ENCODE measurements at regions not wholly inside any gene's neighbourhood (a gene's known extent, or its start where the extent isn't known, plus 50 kb on each side); places are given as distances from the start of the nearest gene placed in this dataset.

- Histone ChIP-seq H3K4me1 (no peaks in the 10 kb centered on the region), H3K36me3 (no peaks in the 10 kb centered on the region), H3K27ac (no peak overlapping the region), H3K9me3 (replicated peaks) (no peaks in the 10 kb centered on the region), H3K27me3 (peaks cover 12% of the 10 kb centered on the region), H3K4me3 (no peak overlapping the region)
- no peak for DNase-seq
Measured at GRCh38 chr2:100673691-100674485, 111.1 kb downstream of the PDCL3 start.

- H3K36me3 ChIP-seq = no peaks in the 10 kb centered on the region
- H3K4me3 ChIP-seq = no peak overlapping the region
- no peak overlapping the region for H3K27ac ChIP-seq
- no peaks in the 10 kb centered on the region for H3K4me1 ChIP-seq
- peaks cover 12% of the 10 kb centered on the region for H3K27me3 ChIP-seq
- no peak for DNase-seq
- no peaks in the 10 kb centered on the region for H3K9me3 ChIP-seq (replicated peaks)
Measured at GRCh38 chr2:100674666-100675065, 111.9 kb downstream of the PDCL3 start.

- H3K9me3 ChIP-seq (replicated peaks) = no peaks in the 10 kb centered on the region
- DNase-seq = no peak
- H3K4me3 ChIP-seq = no peak overlapping the region
- no peaks in the 10 kb centered on the region for H3K4me1 ChIP-seq
- H3K27ac ChIP-seq = no peak overlapping the region
- peaks cover 12% of the 10 kb centered on the region for H3K27me3 ChIP-seq
- H3K36me3 ChIP-seq = no peaks in the 10 kb centered on the region
Measured at GRCh38 chr2:100675373-100675772, 112.6 kb downstream of the PDCL3 start.

GRCh38 chr2:100675855-100676254 lies 113.1 kb downstream of the PDCL3 start:
- Histone ChIP-seq H3K4me3 (no peak overlapping the region), H3K4me1 (no peaks in the 10 kb centered on the region), H3K36me3 (no peaks in the 10 kb centered on the region), H3K27ac (no peak overlapping the region), H3K9me3 (replicated peaks) (no peaks in the 10 kb centered on the region), H3K27me3 (peaks cover 12% of the 10 kb centered on the region)
- no peak for DNase-seq

GRCh38 chr2:100676346-100676745 lies 113.6 kb downstream of the PDCL3 start:
- no peak overlapping the region for H3K27ac ChIP-seq
- peaks cover 12% of the 10 kb centered on the region for H3K27me3 ChIP-seq
- H3K4me1 ChIP-seq = no peaks in the 10 kb centered on the region
- H3K9me3 ChIP-seq (replicated peaks) = no peaks in the 10 kb centered on the region
- DNase-seq = no peak
- H3K4me3 ChIP-seq = no peak overlapping the region
- H3K36me3 ChIP-seq = no peaks in the 10 kb centered on the region

GRCh38 chr2:100677611-100678185 lies 114.9 kb downstream of the PDCL3 start:
- Histone ChIP-seq H3K4me3 (no peak overlapping the region), H3K4me1 (no peaks in the 10 kb centered on the region), H3K9me3 (replicated peaks) (no peaks in the 10 kb centered on the region), H3K27me3 (peaks cover 12% of the 10 kb centered on the region), H3K36me3 (no peaks in the 10 kb centered on the region), H3K27ac (no peak overlapping the region)
- no peak for DNase-seq

GRCh38 chr2:100679211-100679610 lies 116.4 kb downstream of the PDCL3 start:
- H3K9me3 ChIP-seq (replicated peaks) = no peaks in the 10 kb centered on the region
- no peaks in the 10 kb centered on the region for H3K36me3 ChIP-seq
- peaks cover 12% of the 10 kb centered on the region for H3K27me3 ChIP-seq
- no peak for DNase-seq
- no peak overlapping the region for H3K4me3 ChIP-seq
- H3K4me1 ChIP-seq = no peaks in the 10 kb centered on the region
- no peak overlapping the region for H3K27ac ChIP-seq

GRCh38 chr2:100682536-100682935 lies 119.7 kb downstream of the PDCL3 start:
- Histone ChIP-seq H3K27me3 (peaks cover 12% of the 10 kb centered on the region), H3K36me3 (no peaks in the 10 kb centered on the region), H3K27ac (no peak overlapping the region), H3K9me3 (replicated peaks) (no peaks in the 10 kb centered on the region), H3K4me1 (no peaks in the 10 kb centered on the region), H3K4me3 (no peak overlapping the region)
- DNase-seq = no peak

- no peaks in the 10 kb centered on the region for H3K36me3 ChIP-seq
- DNase-seq = no peak
- H3K27ac ChIP-seq = no peak overlapping the region
Measured at GRCh38 chr2:100683231-100683630, 120.4 kb downstream of the PDCL3 start.

GRCh38 chr2:100691846-100692245 lies 128.1 kb upstream of the NPAS2 start:
- Histone ChIP-seq H3K27ac (no peak overlapping the region), H3K4me1 (no peaks in the 10 kb centered on the region), H3K4me3 (no peak overlapping the region), H3K9me3 (replicated peaks) (no peaks in the 10 kb centered on the region), H3K36me3 (no peaks in the 10 kb centered on the region), H3K27me3 (no peaks in the 10 kb centered on the region)
- DNase-seq = no peak

More at GRCh38 chr2:100683231-100683630, 120.4 kb downstream of the PDCL3 start:
- Histone ChIP-seq H3K27me3 (peaks cover 5% of the 10 kb centered on the region), H3K4me3 (no peak overlapping the region), H3K4me1 (no peaks in the 10 kb centered on the region), H3K9me3 (replicated peaks) (no peaks in the 10 kb centered on the region)

- no peaks in the 10 kb centered on the region for H3K27me3 ChIP-seq
- H3K4me3 ChIP-seq = no peak overlapping the region
- 0 out of 2 replicates have a peak, but pooled peaks cover under 1% of the 10 kb centered on the region for H3K9me3 ChIP-seq (replicated peaks)
- H3K27ac ChIP-seq = no peak overlapping the region
- H3K36me3 ChIP-seq = no peaks in the 10 kb centered on the region
- DNase-seq = no peak
- no peaks in the 10 kb centered on the region for H3K4me1 ChIP-seq
Measured at GRCh38 chr2:100692381-100692780, 127.6 kb upstream of the NPAS2 start.

- H3K36me3 ChIP-seq = no peaks in the 10 kb centered on the region
- no peak overlapping the region for H3K27ac ChIP-seq
- H3K4me3 ChIP-seq = no peak overlapping the region
- no peak for DNase-seq
- 0 out of 2 replicates have a peak, but pooled peaks cover 3% of the 10 kb centered on the region for H3K9me3 ChIP-seq (replicated peaks)
- H3K27me3 ChIP-seq = no peaks in the 10 kb centered on the region
- no peaks in the 10 kb centered on the region for H3K4me1 ChIP-seq
Measured at GRCh38 chr2:100692906-100693305, 127.0 kb upstream of the NPAS2 start.

GRCh38 chr2:100699131-100699530 lies 120.8 kb upstream of the NPAS2 start:
- Histone ChIP-seq H3K4me1 (no peaks in the 10 kb centered on the region), H3K36me3 (no peaks in the 10 kb centered on the region), H3K4me3 (no peak overlapping the region), H3K27ac (no peak overlapping the region), H3K9me3 (replicated peaks) (0 out of 2 replicates have a peak, but pooled peaks cover 3% of the 10 kb centered on the region), H3K27me3 (no peaks in the 10 kb centered on the region)
- no peak for DNase-seq

- H3K4me3 ChIP-seq = no peak overlapping the region
- H3K27ac ChIP-seq = no peak overlapping the region
- no peak for DNase-seq
- 0 out of 2 replicates have a peak, but pooled peaks cover under 1% of the 10 kb centered on the region for H3K9me3 ChIP-seq (replicated peaks)
- no peaks in the 10 kb centered on the region for H3K36me3 ChIP-seq
- no peaks in the 10 kb centered on the region for H3K4me1 ChIP-seq
- no peaks in the 10 kb centered on the region for H3K27me3 ChIP-seq
Measured at GRCh38 chr2:100702438-100703109, 117.4 kb upstream of the NPAS2 start.

GRCh38 chr2:100703213-100703612 lies 116.7 kb upstream of the NPAS2 start:
- no peak for DNase-seq
- Histone ChIP-seq H3K4me3 (no peak overlapping the region), H3K9me3 (replicated peaks) (no peaks in the 10 kb centered on the region), H3K36me3 (no peaks in the 10 kb centered on the region), H3K27ac (no peak overlapping the region), H3K27me3 (no peaks in the 10 kb centered on the region), H3K4me1 (no peaks in the 10 kb centered on the region)
